GM21526 (cell line): ENCODE measurements at regions not wholly inside any gene's neighbourhood (a gene's known extent, or its start where the extent isn't known, plus 50 kb on each side); places are given as distances from the start of the nearest gene placed in this dataset.
"Not testable (repeated sequence)": the region's sequence is repeated elsewhere in the genome, so short reads cannot be mapped to it uniquely, and the experiment has no call there.

Experiments used
- ATAC-seq: cut with Tn5 transposase; IDR thresholded peaks from one replicate; pipeline ENCODE4 v1.9.1; 2021; ENCODE audit warnings: moderate library complexity; ENCODE audit not compliant: unreplicated experiment, low FRiP score

DNA sequence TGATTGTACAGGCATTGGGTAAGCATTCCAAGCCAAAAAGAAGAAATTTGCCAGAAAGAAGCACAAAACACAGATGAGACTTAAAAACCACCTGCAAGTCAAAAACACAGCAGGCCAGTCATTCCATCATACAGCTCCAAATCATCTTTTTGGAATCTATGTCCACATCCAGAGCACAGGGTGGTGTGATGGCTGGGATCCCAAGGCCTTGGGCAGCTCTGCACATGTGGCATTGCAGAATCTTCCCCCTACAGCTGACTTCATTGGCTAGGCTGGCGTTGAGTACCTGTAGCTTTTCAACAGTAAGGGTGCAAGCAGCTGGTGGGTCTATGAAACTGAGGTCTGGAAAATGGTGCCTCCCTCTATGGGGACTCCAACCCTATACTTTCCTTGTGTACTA lies 236.7 kb downstream of the CWH43 start:
- not testable (repeated sequence) for ATAC-seq

DNA sequence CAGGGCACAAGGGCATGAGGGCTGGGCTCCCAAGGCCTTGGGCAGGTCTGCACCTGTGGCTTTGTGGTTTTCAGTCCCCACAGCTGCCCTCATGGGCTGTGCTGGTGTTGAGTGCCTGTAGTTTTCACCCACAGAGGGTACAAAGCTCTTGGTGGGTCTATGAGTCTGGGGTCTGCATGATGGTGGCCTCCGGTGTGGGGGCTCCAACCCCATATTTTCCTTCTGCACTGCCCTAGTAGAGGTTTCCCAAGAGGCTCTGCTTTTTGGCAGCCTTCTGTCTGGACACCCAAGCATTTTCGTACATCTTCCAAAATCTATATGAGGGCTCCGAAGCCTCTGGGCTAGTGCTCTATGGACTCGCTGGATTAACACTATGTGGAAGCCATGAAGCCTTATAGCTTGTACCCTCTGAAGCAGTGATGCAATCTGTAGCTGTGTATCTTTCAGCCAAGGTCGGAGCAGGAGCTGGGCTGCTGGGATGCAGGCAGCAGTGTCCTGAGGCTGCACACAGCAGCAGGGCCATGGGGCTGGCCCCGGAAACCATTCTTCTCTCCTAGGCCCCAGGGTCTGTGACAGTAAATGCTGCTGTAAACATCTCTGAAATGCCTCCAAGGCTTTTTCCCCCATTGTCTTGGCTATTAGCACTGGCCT lies 240.3 kb downstream of the CWH43 start:
- ATAC-seq: not testable (repeated sequence)

DNA sequence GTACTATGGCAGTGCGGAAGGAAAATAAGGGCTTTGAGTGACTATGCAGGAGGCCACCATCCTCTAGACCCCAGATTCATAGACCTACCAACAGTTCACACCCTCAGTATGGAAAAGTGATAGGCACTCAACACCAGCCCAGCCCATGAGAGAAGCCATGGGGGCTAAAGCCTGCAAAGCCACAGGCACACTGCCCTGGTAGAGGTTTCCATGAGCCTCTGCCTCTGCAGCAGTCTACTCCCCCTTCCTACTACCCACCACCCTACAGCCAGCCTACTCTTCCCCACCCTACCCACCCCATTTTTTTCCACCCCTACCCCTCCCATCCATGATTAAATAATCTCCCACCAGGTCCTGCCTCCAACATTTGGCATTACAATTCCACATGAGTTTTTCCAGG lies 241.9 kb downstream of the CWH43 start:
- ATAC-seq: not testable (repeated sequence)

DNA sequence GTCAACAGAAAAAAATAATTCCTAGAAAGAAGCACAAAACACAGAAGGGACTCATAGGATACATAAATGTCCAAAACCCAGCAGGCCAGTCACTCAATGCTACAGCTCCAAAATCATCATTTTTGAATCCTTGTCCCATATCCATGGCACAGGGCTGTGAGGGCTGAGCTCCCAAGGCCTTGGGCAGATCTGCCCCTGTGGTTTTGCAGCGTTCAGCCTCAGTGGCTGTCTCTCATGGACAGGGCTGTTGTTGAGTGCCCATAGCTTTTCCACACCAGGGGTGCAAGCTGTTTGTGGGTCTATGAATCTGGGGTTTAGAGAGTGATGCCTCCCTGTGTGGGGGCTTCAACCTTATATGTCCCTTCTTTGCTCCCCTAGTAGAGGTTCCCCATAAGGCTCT lies 243.2 kb downstream of the CWH43 start:
- not testable (repeated sequence) for ATAC-seq

- ATAC-seq: not testable (repeated sequence)
Measured at GRCh38 chr4:49229713-49230112, 243.6 kb downstream of the CWH43 start.

GRCh38 chr4:49233346-49233745 lies 247.3 kb downstream of the CWH43 start:
- not testable (repeated sequence) for ATAC-seq

GRCh38 chr4:49233749-49234148 lies 247.7 kb downstream of the CWH43 start:
- ATAC-seq: not testable (repeated sequence)

- ATAC-seq: not testable (repeated sequence)
Measured at GRCh38 chr4:49234382-49234781, 248.3 kb downstream of the CWH43 start.

- not testable (repeated sequence) for ATAC-seq
Measured at GRCh38 chr4:49235413-49236160, 249.5 kb downstream of the CWH43 start.

DNA sequence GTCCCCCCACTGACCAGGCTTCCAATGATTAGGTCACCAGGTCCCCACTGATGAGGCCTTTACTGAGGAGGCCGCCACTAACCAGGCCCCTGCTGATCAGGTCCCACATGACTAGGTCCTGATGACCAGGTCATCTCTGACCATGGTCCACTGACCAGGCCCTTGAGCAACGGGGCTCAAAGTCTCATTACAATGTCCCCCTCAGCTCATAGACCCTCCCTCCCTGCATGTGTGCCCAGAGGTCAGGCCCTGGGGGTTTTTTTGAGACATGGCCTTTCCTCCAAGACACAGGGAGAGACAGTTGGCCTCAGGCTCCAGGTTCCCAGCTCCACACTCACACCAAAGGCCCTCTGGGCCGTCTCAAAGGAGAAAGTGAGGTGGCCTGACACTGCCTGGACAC lies 250.4 kb downstream of the CWH43 start:
- ATAC-seq: not testable (repeated sequence)

DNA sequence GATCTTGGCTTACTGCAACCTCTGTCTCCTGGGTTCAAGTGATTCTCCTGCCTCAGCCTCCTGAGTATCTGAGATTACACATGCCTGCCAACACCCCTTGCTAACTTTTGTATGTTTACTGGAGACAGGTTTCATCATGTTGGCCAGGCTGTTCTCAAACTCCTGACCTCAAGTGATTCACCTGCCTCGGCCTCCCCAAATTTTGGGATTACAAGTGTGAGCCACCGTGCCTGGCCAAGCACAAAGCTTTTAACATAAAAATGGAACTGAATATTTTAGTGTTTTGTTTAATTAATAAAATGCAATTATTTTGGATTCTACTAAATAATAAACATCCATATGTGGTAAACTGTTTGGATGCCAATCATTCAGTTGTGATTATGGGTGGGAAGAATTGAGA lies 255.2 kb downstream of the CWH43 start:
- ATAC-seq: not testable (repeated sequence)

DNA sequence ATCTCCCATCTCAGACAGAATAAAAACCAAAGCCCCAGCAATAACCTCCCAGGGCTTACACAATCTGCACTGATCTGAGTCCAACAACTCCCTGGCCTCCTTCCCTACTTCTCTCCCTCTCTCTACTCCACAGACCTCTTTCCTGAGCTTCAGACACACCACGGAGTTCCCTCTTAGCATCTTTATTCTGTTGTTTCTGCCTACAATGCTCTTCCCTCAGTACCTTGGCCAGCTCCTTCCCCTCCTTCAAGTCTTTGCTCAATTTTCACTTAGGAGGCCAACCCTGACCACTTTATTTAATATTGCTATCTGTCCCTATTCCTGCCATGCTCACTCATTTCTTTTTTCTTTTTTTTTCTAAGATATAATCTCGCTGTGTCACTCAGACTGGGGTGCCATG lies 276.7 kb downstream of the CWH43 start:
- ATAC-seq: not testable (repeated sequence)

DNA sequence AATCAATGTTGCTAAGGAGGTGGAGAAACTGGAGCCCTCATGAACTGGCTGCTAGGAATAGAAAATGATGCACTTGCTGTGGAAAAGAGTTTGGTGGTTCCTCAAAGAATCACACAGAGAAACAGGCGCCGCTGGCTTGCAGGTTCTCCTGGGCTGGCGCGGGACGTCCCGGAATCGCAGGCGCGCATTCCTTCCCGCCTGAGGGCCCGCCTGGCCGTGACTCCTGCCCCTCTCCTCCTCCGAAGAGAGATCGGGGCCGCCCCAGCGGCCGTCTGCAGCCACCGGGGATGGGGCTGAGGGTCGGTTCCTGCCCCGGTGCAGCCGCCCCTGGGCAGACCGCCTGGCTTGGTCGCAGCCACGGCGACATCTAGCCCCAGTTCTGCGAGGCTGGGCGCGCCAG lies 284.4 kb downstream of the CWH43 start:
- not testable (repeated sequence) for ATAC-seq

DNA sequence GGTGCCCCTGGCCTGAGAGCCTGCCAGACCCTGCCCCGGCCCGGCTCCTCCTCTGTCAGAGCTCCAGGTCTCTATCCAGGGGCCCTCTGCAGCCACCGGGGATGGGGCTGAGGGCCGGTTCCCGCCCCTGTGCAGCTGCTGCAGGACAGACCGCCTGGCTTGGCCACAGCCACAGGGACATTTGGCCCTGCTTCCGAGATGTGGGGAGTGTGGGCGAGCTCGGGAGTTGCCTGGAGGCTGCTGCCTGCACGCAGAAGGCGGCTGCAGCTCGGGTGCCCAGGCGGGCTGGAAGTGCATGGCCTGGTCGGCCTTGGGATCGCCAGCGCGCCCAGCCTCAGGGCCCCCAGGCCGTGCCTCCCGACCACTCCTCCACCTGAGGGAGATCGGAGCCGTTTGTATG lies 284.8 kb downstream of the CWH43 start:
- ATAC-seq: not testable (repeated sequence)

DNA sequence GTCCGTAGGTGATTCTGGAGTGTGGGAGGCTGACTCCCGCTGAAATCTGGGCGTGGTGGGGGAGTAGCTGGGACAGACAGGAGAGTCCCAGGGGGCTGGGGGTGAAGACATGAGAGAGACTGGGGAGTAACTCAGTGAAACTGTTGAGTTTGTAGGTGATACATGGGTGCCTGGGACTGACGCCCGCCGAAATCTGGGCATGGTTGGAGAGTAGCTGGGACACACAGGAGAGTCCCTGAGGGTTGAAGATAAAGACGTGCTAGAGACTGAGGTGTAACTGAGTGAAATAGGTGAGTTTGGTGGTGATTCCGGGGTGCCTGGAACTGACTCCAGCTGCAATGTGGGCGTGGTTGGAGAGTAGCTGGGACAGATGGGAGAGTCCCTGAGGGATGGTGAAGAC lies 299.8 kb downstream of the CWH43 start:
- not testable (repeated sequence) for ATAC-seq

DNA sequence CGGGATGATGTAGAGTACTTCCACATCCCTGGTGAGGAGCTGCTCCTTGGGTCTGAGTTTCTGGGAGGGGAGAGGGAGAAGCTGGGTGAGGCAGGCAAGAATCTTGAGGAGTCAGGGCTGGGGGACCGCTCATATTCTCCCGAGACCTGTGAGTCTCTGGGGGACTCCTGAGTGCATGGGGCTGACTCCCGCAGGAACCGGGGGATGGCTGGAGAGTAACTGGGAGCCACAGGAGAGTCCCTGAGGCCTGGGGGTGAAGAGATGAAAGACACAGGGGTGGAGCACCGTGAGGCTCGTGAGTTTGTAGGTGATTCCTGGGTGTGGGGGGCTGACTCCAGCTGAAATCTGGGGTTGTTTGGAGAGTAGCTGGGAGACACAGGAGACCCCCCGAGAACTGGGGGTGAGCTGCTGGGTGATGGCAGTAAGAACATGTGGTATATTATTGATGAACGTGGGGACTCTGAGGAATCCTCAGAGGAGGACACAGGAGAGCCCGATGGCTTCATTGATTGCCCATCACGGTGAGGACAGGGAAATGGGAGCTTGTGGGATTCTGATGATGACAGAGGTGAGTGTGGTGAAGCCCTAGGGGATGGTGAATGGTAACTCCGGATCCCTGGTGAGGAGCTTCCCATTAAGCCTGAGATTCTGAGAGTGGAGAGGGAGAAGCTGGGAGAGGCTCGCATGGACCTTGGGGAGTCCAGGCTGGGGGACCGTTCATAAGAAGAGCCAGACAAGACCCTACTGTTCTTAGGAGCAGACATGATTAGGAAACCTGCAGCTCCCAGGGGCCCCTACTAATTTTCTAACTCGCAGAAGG lies 301.1 kb downstream of the CWH43 start:
- ATAC-seq: not testable (repeated sequence)

DNA sequence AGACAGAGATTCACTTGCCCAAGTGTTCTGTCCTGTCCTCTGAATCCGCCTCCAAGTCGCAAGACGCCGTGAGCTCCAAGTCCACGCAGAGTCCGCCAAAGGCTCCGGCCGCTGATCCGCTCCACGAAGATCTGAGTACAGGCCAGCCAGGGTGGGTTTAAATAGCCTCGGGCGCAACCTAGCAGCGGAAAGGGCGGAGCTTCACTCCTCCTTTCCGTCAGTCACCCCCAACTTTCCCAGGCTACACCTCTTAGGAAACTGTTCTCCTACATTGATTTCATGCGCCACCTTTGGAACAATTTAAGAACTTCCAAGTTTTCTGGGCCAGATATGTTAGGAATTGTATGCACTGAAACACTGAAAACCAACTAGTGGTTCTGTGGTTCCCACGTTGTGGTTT lies 301.8 kb downstream of the CWH43 start:
- ATAC-seq: not testable (repeated sequence)

GRCh38 chr4:49288796-49289195 lies 302.7 kb downstream of the CWH43 start:
- ATAC-seq: not testable (repeated sequence)

GRCh38 chr4:49314815-49315214 lies 328.7 kb downstream of the CWH43 start:
- not testable (repeated sequence) for ATAC-seq

DNA sequence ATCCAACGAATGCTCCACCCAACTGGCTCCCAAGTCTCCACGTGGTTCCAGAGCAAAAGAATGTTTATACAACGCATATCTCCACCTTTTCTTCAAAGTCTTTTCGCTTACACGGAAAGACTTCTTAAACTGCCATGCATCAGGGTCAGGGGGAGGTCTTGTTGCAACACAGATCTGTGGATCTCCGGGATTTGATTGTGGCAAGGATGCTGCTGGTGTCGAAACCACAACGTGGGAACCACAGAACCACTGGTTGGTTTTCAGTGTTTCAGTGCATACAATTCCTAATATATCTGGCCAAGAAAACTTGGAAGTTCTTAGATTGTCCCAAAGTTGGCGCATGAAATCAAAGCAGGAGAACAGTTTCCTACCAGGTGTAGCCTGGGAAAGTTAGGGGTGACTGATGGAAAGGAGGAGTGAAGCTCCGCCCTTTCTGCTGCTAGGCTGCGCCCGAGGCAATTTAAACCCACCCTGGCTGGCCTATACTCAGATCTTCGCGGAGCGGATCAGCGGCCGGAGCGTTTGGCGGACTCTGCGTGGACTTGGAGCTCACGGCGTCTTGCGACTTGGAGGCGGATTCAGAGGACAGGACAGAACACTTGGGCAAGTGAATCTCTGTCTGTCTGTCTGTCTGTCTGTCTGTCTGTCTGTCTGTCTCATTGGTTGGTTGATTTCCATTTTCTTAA lies 334.8 kb downstream of the CWH43 start:
- not testable (repeated sequence) for ATAC-seq
